SK-N-SH treated with all-trans-retinoic acid at 6 μM for 48 hours (cell line): ENCODE measurements at regions not wholly inside any gene's neighbourhood (a gene's known extent, or its start where the extent isn't known, plus 50 kb on each side); places are given as distances from the start of the nearest gene placed in this dataset.

Experiments used
- ATAC-seq: fragments of 200-7000 bp; cut with Tn5 transposase; 3 replicates; pipeline ENCODE4 v1.9.1; 2020; ENCODE audit warnings: mild to moderate bottlenecking, moderate library complexity
- ARNTL ChIP-seq: fragments of 450-650 bp; formaldehyde crosslinking; IDR thresholded peaks from 2 replicates; pipeline ENCODE4 v1.5.0; 2020; ENCODE audit warnings: low read depth, mild to moderate bottlenecking, moderate library complexity, borderline replicate concordance
- BACH2 ChIP-seq: fragments of 250-450 bp; sonication (Bioruptor Pico); IDR thresholded peaks from 2 replicates; pipeline ENCODE4 v1.9.0; 2021; ENCODE audit warnings: mild to moderate bottlenecking, borderline replicate concordance
- CREB5 ChIP-seq: fragments of 250-450 bp; sonication (Bioruptor Pico); IDR thresholded peaks from 2 replicates; pipeline ENCODE4 v1.5.1; 2020; ENCODE audit warnings: low read depth, mild to moderate bottlenecking, moderate library complexity
- CSDC2 ChIP-seq: fragments of 250-450 bp; sonication (Bioruptor Pico); IDR thresholded peaks from 2 replicates; pipeline ENCODE4 v1.5.0; 2020; ENCODE audit warnings: mild to moderate bottlenecking, moderate library complexity
- ESRRG ChIP-seq: fragments of 250-450 bp; sonication (Bioruptor Pico); IDR thresholded peaks from 2 replicates; pipeline ENCODE4 v1.6.1; 2021; ENCODE audit warnings: mild to moderate bottlenecking
- GLIS3 ChIP-seq: fragments of 250-450 bp; sonication (Bioruptor Pico); IDR thresholded peaks from 2 replicates; pipeline ENCODE4 v1.5.0; 2020; ENCODE audit warnings: mild to moderate bottlenecking, moderate library complexity
- ISL1 ChIP-seq: fragments of 250-450 bp; sonication (Bioruptor Pico); IDR thresholded peaks from 2 replicates; pipeline ENCODE4 v2.1.2; 2022; ENCODE audit warnings: mild to moderate bottlenecking, moderate library complexity
- OSR1 ChIP-seq: fragments of 250-450 bp; sonication (Bioruptor Pico); IDR thresholded peaks from 2 replicates; pipeline ENCODE4 v1.8.0; 2022; ENCODE audit warnings: moderate library complexity, mild to moderate bottlenecking, inconsistent platforms
- PPARA ChIP-seq: fragments of 250-450 bp; sonication (Bioruptor Pico); IDR thresholded peaks from 2 replicates; pipeline ENCODE4 v1.5.0; 2020; ENCODE audit warnings: mild to moderate bottlenecking, borderline replicate concordance
- RARB ChIP-seq: fragments of 250-450 bp; sonication (Bioruptor Pico); IDR thresholded peaks from 2 replicates; pipeline ENCODE4 v1.8.0; 2021; ENCODE audit warnings: mild to moderate bottlenecking, moderate library complexity
- SNAI2 ChIP-seq: fragments of 250-450 bp; sonication (Bioruptor Pico); IDR thresholded peaks from 2 replicates; pipeline ENCODE4 v1.5.0; 2020; ENCODE audit warnings: mild to moderate bottlenecking, moderate library complexity
- TCF4 ChIP-seq: fragments of 250-450 bp; sonication (Bioruptor Pico); IDR thresholded peaks from 2 replicates; pipeline ENCODE4 v1.8.0; 2021; ENCODE audit warnings: mild to moderate bottlenecking, moderate library complexity, borderline replicate concordance
- TOX ChIP-seq: fragments of 250-450 bp; sonication (Bioruptor Pico); IDR thresholded peaks from 2 replicates; pipeline ENCODE4 v1.8.0; 2021; ENCODE audit warnings: mild to moderate bottlenecking, moderate library complexity, borderline replicate concordance
- ZC3H10 ChIP-seq: fragments of 250-450 bp; sonication (Bioruptor Pico); IDR thresholded peaks from 2 replicates; pipeline ENCODE4 v1.5.1; 2021; ENCODE audit warnings: mild to moderate bottlenecking, moderate library complexity
- ZFP3 ChIP-seq: fragments of 250-450 bp; sonication (Bioruptor Pico); IDR thresholded peaks from 2 replicates; pipeline ENCODE4 v1.5.0; 2020; ENCODE audit warnings: mild to moderate bottlenecking, moderate library complexity
- ZFP30 ChIP-seq: fragments of 450-650 bp; formaldehyde crosslinking; IDR thresholded peaks from 2 replicates; pipeline ENCODE4 v1.5.0; 2022; ENCODE audit warnings: mild to moderate bottlenecking, moderate library complexity
- ZNF565 ChIP-seq: fragments of 450-650 bp; formaldehyde crosslinking; conservative IDR thresholded peaks from 2 replicates; pipeline ENCODE4 v1.5.0; 2020; ENCODE audit warnings: low read depth, mild to moderate bottlenecking, moderate library complexity
- ZNF70 ChIP-seq: fragments of 450-650 bp; formaldehyde crosslinking; IDR thresholded peaks from 2 replicates; pipeline ENCODE4 v1.5.0; 2020; ENCODE audit warnings: mild to moderate bottlenecking, moderate library complexity
- ZNF8 ChIP-seq: fragments of 450-650 bp; formaldehyde crosslinking; IDR thresholded peaks from 2 replicates; pipeline ENCODE4 v1.5.0; 2020; ENCODE audit warnings: mild to moderate bottlenecking, moderate library complexity
- TF ChIP-seq, protein P1 (sequence below): fragments of 250-450 bp; sonication (Bioruptor Pico); IDR thresholded peaks from 2 replicates; pipeline ENCODE4 v1.8.0; 2021; ENCODE audit warnings: low read depth, mild to moderate bottlenecking, moderate library complexity, borderline replicate concordance
- TF ChIP-seq, protein P2 (sequence below): fragments of 250-450 bp; sonication (Bioruptor Pico); IDR thresholded peaks from 2 replicates; pipeline ENCODE4 v1.8.0; 2020; ENCODE audit warnings: mild to moderate bottlenecking, moderate library complexity, borderline replicate concordance

GRCh38 chr2:41500895-41501294, 546.9 kb upstream of the PKDCC start (continued):
- TF ChIP-seq ZNF8 (CRISPR knock-in tag) (no peak), CSDC2 (CRISPR knock-in tag) (no peak), ISL1 (no peak), BACH2 (CRISPR knock-in tag) (no peak), ZNF70 (CRISPR knock-in tag) (no peak), CREB5 (no peak), ZFP3 (CRISPR knock-in tag) (no peak), ZNF565 (CRISPR knock-in tag) (no peak), PPARA (CRISPR knock-in tag) (no peak), TCF4 (CRISPR knock-in tag) (no peak), RARB (CRISPR knock-in tag) (no peak), ZC3H10 (CRISPR knock-in tag) (no peak)
- TF ChIP-seq, all 23 proteins: peak for 0

GRCh38 chr2:41502752-41503151, 545.1 kb upstream of the PKDCC start:
- TF ChIP-seq ZNF565 (CRISPR knock-in tag): no peak
- no peak for TF ChIP-seq OSR1
- no peak for TF ChIP-seq BACH2 (CRISPR knock-in tag)
- no peak for TF ChIP-seq ESRRG (CRISPR knock-in tag)
- no peak for TF ChIP-seq ZNF70 (CRISPR knock-in tag)
- no peak for TF ChIP-seq ZC3H10 (CRISPR knock-in tag)
- TF ChIP-seq ZFP3 (CRISPR knock-in tag): no peak
- no peak for TF ChIP-seq RARB (CRISPR knock-in tag)
- TF ChIP-seq SNAI2 (CRISPR knock-in tag): no peak
- TF ChIP-seq, protein P1, sequence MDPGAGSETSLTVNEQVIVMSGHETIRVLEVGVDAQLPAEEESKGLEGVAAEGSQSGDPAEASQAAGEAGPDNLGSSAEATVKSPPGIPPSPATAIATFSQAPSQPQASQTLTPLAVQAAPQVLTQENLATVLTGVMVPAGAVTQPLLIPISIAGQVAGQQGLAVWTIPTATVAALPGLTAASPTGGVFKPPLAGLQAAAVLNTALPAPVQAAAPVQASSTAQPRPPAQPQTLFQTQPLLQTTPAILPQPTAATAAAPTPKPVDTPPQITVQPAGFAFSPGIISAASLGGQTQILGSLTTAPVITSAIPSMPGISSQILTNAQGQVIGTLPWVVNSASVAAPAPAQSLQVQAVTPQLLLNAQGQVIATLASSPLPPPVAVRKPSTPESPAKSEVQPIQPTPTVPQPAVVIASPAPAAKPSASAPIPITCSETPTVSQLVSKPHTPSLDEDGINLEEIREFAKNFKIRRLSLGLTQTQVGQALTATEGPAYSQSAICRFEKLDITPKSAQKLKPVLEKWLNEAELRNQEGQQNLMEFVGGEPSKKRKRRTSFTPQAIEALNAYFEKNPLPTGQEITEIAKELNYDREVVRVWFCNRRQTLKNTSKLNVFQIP: no peak
- no peak for TF ChIP-seq TCF4 (CRISPR knock-in tag)
- TF ChIP-seq GLIS3 (CRISPR knock-in tag): no peak
- no peak for TF ChIP-seq CSDC2 (CRISPR knock-in tag)
- TF ChIP-seq ZFP30: no peak
- ATAC-seq: no peak

GRCh38 chr2:41504532-41504931, 543.3 kb upstream of the PKDCC start:
- ATAC-seq: no peak
- TF ChIP-seq RARB (CRISPR knock-in tag) (no peak), TOX (CRISPR knock-in tag) (no peak), ZFP3 (CRISPR knock-in tag) (no peak), TCF4 (CRISPR knock-in tag) (no peak), CSDC2 (CRISPR knock-in tag) (no peak), ARNTL (no peak), OSR1 (no peak), ESRRG (CRISPR knock-in tag) (no peak), CREB5 (no peak), ZC3H10 (CRISPR knock-in tag) (no peak), ZNF8 (CRISPR knock-in tag) (no peak), ZNF565 (CRISPR knock-in tag) (no peak), SNAI2 (CRISPR knock-in tag) (no peak), BACH2 (CRISPR knock-in tag) (no peak), ZFP30 (no peak), PPARA (CRISPR knock-in tag) (no peak)
- TF ChIP-seq, protein P1: no peak

DNA sequence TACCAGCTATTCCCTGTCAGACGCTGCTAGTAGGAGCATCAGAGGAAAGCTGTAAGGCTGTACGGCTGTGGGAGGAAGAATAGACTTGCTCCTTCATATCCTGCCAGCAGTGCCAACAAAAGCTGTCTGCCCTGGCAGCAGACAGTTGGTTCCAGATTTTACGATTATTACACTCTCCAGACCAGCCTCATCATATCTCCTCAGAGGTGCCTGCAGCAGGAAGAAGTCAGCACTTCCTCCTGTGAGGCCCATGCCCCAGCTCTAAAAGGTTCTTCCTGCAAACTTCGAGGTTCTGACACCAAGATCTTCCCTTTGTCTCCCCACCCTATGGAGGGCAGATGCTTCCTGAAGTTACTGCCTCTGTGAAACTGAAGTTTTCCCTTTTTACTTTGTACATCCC, 537.7 kb upstream of the PKDCC start:
- no peak for TF ChIP-seq CREB5
- no peak for TF ChIP-seq ZC3H10 (CRISPR knock-in tag)
- TF ChIP-seq ZNF565 (CRISPR knock-in tag): no peak
- no peak for TF ChIP-seq ISL1
- no peak for TF ChIP-seq OSR1
- TF ChIP-seq ESRRG (CRISPR knock-in tag): no peak
- no peak for TF ChIP-seq ZNF70 (CRISPR knock-in tag)
- TF ChIP-seq SNAI2 (CRISPR knock-in tag): no peak
- TF ChIP-seq, protein P1: no peak
- TF ChIP-seq ZNF8 (CRISPR knock-in tag): no peak
- TF ChIP-seq, protein P2, sequence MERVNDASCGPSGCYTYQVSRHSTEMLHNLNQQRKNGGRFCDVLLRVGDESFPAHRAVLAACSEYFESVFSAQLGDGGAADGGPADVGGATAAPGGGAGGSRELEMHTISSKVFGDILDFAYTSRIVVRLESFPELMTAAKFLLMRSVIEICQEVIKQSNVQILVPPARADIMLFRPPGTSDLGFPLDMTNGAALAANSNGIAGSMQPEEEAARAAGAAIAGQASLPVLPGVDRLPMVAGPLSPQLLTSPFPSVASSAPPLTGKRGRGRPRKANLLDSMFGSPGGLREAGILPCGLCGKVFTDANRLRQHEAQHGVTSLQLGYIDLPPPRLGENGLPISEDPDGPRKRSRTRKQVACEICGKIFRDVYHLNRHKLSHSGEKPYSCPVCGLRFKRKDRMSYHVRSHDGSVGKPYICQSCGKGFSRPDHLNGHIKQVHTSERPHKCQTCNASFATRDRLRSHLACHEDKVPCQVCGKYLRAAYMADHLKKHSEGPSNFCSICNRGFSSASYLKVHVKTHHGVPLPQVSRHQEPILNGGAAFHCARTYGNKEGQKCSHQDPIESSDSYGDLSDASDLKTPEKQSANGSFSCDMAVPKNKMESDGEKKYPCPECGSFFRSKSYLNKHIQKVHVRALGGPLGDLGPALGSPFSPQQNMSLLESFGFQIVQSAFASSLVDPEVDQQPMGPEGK (CRISPR knock-in tag): no peak
- TF ChIP-seq PPARA (CRISPR knock-in tag): no peak
- no peak for TF ChIP-seq ZFP3 (CRISPR knock-in tag)
- no peak for TF ChIP-seq BACH2 (CRISPR knock-in tag)
- TF ChIP-seq CSDC2 (CRISPR knock-in tag): no peak
- no peak for TF ChIP-seq GLIS3 (CRISPR knock-in tag)
- no peak for ATAC-seq
